Osteoblast (primary cell): ENCODE measurements at regions not wholly inside any gene's neighbourhood (a gene's known extent, or its start where the extent isn't known, plus 50 kb on each side); places are given as distances from the start of the nearest gene placed in this dataset.

Experiments
- DNase-seq: peaks from one replicate; pipeline ENCODE4 v3.0.0; 2011; ENCODE audit warnings: low spot score, mixed read lengths; ENCODE audit not compliant: insufficient read length; ENCODE audit errors: missing footprints
- H2AFZ ChIP-seq: 2 replicates; pipeline ENCODE4 v1.6.0; 2011; ENCODE audit warnings: mild to moderate bottlenecking, low read length
- H3K27ac ChIP-seq: 2 replicates; pipeline ENCODE4 v1.5.1; 2011; ENCODE audit warnings: mild to moderate bottlenecking, low read depth, low read length, moderate library complexity
- H3K27me3 ChIP-seq: 2 replicates; pipeline ENCODE4 v1.6.0; 2012; ENCODE audit warnings: mild to moderate bottlenecking, control low read depth, inconsistent platforms, low read length, moderate library complexity; ENCODE audit not compliant: insufficient read depth
- H3K36me3 ChIP-seq: 2 replicates; pipeline ENCODE4 v1.5.1; 2011; ENCODE audit warnings: mild to moderate bottlenecking, low read length, control low read depth, moderate library complexity; ENCODE audit not compliant: insufficient read depth
- H3K4me1 ChIP-seq: 2 replicates; pipeline ENCODE4 v1.5.1; 2011; ENCODE audit warnings: mild to moderate bottlenecking, low read length, control low read depth, moderate library complexity; ENCODE audit not compliant: insufficient read depth
- H3K4me2 ChIP-seq: 2 replicates; pipeline ENCODE4 v1.6.0; 2011; ENCODE audit warnings: mild to moderate bottlenecking, low read length; ENCODE audit not compliant: insufficient read depth
- H3K4me3 ChIP-seq: fragments of 200-600 bp; sonication (generic); 3 replicates; pipeline ENCODE4 v1.5.1; 2012; ENCODE audit warnings: mild to moderate bottlenecking, low read length, inconsistent platforms; ENCODE audit not compliant: insufficient read depth
- H3K79me2 ChIP-seq: 2 replicates; pipeline ENCODE4 v1.6.0; 2012; ENCODE audit warnings: mild to moderate bottlenecking, low read length, control low read depth, inconsistent platforms; ENCODE audit not compliant: insufficient read depth
- H3K9me3 ChIP-seq: 2 replicates; pipeline ENCODE4 v1.5.1; 2011; ENCODE audit warnings: low read depth, low read length, control low read depth
- H4K20me1 ChIP-seq: 2 replicates; pipeline ENCODE4 v1.6.0; 2012; ENCODE audit warnings: mild to moderate bottlenecking, low read length, control low read depth; ENCODE audit not compliant: insufficient read depth
- TF ChIP-seq, protein P1 (sequence below): IDR thresholded peaks from 2 replicates; pipeline ENCODE4 v1.5.1; 2011; ENCODE audit warnings: mild to moderate bottlenecking, low read depth, low read length, moderate library complexity; ENCODE audit errors: extremely low read depth

DNA sequence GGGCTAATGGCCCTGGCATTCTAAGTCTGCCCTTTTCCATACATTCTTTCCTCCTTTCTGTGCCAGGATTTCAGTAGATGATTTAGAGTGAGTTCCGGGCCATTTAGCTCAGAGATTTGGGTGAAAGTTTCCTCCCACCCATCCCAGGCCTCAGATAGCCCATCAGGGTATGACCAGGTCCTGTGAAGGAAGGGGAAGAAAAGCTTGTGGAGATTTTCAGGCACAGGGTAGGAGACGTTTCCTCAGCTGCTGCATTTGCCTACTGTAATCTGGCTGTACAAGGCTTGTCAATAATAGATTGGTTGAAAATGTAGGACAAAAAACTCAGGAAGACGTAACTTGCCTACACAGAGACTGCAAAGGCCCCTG lies 63.2 kb upstream of the BCL6 start:
- Histone ChIP-seq H3K27me3 (peaks cover 4% of the 10 kb centered on the region), H3K27ac (no peak overlapping the region), H3K4me3 (no peak overlapping the region), H4K20me1 (no peaks in the 10 kb centered on the region), H3K36me3 (no peaks in the 10 kb centered on the region), H3K4me1 (peaks cover 2% of the 10 kb centered on the region), H3K9me3 (no peaks in the 10 kb centered on the region), H2AFZ (no peak overlapping the region), H3K79me2 (no peaks in the 10 kb centered on the region), H3K4me2 (no peak overlapping the region)
- TF ChIP-seq, protein P1, sequence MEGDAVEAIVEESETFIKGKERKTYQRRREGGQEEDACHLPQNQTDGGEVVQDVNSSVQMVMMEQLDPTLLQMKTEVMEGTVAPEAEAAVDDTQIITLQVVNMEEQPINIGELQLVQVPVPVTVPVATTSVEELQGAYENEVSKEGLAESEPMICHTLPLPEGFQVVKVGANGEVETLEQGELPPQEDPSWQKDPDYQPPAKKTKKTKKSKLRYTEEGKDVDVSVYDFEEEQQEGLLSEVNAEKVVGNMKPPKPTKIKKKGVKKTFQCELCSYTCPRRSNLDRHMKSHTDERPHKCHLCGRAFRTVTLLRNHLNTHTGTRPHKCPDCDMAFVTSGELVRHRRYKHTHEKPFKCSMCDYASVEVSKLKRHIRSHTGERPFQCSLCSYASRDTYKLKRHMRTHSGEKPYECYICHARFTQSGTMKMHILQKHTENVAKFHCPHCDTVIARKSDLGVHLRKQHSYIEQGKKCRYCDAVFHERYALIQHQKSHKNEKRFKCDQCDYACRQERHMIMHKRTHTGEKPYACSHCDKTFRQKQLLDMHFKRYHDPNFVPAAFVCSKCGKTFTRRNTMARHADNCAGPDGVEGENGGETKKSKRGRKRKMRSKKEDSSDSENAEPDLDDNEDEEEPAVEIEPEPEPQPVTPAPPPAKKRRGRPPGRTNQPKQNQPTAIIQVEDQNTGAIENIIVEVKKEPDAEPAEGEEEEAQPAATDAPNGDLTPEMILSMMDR: no peak
- DNase-seq: no peak

- no peaks in the 10 kb centered on the region for H3K36me3 ChIP-seq
- H3K27me3 ChIP-seq: no peaks in the 10 kb centered on the region
- no peak overlapping the region for H3K4me2 ChIP-seq
- no peaks in the 10 kb centered on the region for H4K20me1 ChIP-seq
- peaks cover 2% of the 10 kb centered on the region for H3K4me1 ChIP-seq
- TF ChIP-seq, protein P1: no peak
- no peaks in the 10 kb centered on the region for H3K9me3 ChIP-seq
- H3K79me2 ChIP-seq: no peaks in the 10 kb centered on the region
- H3K27ac ChIP-seq: no peak overlapping the region
- no peak for DNase-seq
- no peak overlapping the region for H2AFZ ChIP-seq
- H3K4me3 ChIP-seq: no peak overlapping the region
These were observed 64.3 kb upstream of the BCL6 start for GRCh38 chr3:187809612-187809991.

DNA sequence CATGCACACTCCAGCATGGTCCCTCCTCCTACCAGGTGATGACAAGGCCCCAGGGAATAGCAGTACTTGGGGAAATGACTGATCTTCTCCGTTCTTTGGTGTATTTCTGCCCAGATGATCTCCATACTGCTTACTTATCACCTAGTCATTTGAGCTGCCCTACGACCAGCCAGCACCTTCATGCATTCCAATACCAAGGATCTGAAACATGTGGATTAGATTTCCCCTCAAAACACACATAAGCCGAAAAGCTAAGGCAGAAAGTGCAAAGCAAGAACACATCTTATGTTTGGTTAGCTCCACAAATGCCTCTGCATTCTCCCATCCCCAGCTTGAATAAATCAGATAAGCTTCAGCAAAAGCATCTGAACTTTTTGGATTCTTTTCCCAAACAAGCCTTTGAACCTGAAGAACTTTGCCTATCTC lies 64.8 kb upstream of the BCL6 start:
- Histone ChIP-seq H3K27me3 (no peaks in the 10 kb centered on the region), H3K27ac (no peak overlapping the region), H3K79me2 (no peaks in the 10 kb centered on the region), H4K20me1 (no peaks in the 10 kb centered on the region), H3K9me3 (no peaks in the 10 kb centered on the region), H3K4me2 (no peak overlapping the region), H3K36me3 (no peaks in the 10 kb centered on the region), H3K4me3 (no peak overlapping the region), H3K4me1 (peaks cover 2% of the 10 kb centered on the region), H2AFZ (no peak overlapping the region)
- DNase-seq: no peak
- TF ChIP-seq, protein P1: no peak

- peaks cover 2% of the 10 kb centered on the region for H3K4me1 ChIP-seq
- H3K9me3 ChIP-seq: no peaks in the 10 kb centered on the region
- H3K4me3 ChIP-seq: no peak overlapping the region
- H3K27ac ChIP-seq: no peak overlapping the region
- H3K27me3 ChIP-seq: no peaks in the 10 kb centered on the region
- TF ChIP-seq, protein P1: no peak
- DNase-seq: no peak
- H4K20me1 ChIP-seq: no peaks in the 10 kb centered on the region
- H3K4me2 ChIP-seq: no peak overlapping the region
- no peaks in the 10 kb centered on the region for H3K36me3 ChIP-seq
- no peaks in the 10 kb centered on the region for H3K79me2 ChIP-seq
- no peak overlapping the region for H2AFZ ChIP-seq
These were observed 66.5 kb upstream of the BCL6 start for GRCh38 chr3:187811585-187812250.
